ENCODE measurements at regions not wholly inside any gene's neighbourhood (a gene's known extent, or its start where the extent isn't known, plus 50 kb on each side); places are given as distances from the start of the nearest gene placed in this dataset.
"Not testable (repeated sequence)": the region's sequence is repeated elsewhere in the genome, so short reads cannot be mapped to it uniquely, and the experiment has no call there.

DNA sequence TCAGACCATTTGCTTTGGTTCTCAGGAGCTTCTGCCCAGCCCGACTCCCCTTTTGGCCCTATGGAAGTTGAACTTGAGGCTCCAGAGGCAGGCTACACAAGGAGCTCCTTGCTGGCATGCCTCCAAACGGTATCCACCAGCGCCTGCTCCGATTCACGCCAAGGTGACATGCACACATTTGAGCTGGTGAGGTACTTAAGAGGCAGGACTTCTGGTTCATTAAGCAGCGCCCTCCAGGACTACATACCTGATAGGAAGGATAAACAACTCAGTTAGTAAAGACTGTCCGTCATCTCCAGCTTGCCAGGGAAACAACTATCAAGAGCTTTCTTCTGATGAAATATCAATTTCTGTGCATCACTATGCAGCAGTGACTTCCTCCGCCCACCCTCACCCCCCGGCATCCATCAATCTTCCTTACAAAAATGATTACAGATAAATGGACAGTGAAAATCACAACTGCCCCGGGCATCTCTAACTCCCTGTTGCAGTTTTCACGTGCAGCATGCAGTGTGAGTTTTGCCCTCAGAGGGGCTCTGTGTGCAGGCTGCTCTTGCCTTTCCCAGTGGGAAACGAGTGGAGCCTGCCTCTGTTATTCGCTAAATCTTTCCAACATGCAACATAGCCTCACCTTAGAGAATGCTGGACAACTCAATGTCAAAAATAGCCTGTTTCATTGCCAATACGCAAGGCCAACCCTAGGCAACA lies 122.9 kb downstream of the ARRDC4 start:
- Histone ChIP-seq H3K27ac (ENCODE audit: low read depth, low read length) (no peak overlapping the region), H3K36me3 (ENCODE audit: insufficient read depth, low read length) (no peaks in the 10 kb centered on the region), H3K4me1 (ENCODE audit: insufficient read depth, low read length) (no peaks in the 10 kb centered on the region), H3K27me3 (ENCODE audit: insufficient read depth, low read length) (no peaks in the 10 kb centered on the region), H3K4me2 (ENCODE audit: insufficient read depth, low read length) (no peak overlapping the region), H4K20me1 (ENCODE audit: insufficient read depth, low read length) (no peaks in the 10 kb centered on the region), H3K9me3 (ENCODE audit: low read depth, low read length) (no peaks in the 10 kb centered on the region), H3K79me2 (ENCODE audit: insufficient read depth, low read length) (no peaks in the 10 kb centered on the region), H2AFZ (ENCODE audit: low read length) (no peak overlapping the region), H3K4me3 (ENCODE audit: insufficient read depth, low read length) (no peak overlapping the region)
- no peak for TF ChIP-seq CTCF (IDR thresholded peaks at IDR 0.05; ENCODE audit: extremely low read depth, low read depth, low read length)
- DNase-seq (ENCODE audit: insufficient read length, low spot score, missing footprints): no peak

DNA sequence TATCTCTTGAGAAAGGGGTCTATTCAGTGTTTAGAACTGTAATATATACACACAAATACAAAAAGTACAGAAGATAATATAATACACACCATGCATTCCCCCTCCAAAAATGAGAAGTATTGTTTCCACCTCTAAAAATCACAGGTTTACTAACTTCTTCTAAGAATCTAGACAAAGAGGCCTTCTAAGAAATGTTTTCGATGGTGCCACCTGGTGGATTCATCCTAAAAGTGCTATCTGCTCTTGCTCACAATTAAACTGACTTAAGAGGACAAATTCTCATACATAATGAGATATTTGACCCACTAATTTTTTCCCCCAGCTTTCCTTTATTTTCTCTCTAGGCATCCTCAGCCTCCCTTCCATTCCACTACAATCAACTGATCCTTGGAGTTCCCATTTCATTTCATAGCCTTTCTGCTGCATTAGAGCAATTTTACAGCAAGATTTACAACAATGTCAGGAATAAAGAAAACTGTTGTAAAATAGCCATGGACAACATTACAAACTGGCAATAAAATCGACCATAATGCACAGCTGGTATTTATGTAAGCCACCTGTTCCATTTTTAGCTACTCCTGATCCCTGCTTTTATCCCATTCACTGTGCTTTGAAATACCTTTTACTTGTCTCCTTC lies 124.6 kb downstream of the ARRDC4 start:
- no peaks in the 10 kb centered on the region for H3K4me1 ChIP-seq (ENCODE audit: insufficient read depth, low read length)
- no peak overlapping the region for H3K27ac ChIP-seq (ENCODE audit: low read depth, low read length)
- H3K36me3 ChIP-seq (ENCODE audit: insufficient read depth, low read length): no peaks in the 10 kb centered on the region
- no peak overlapping the region for H3K4me2 ChIP-seq (ENCODE audit: insufficient read depth, low read length)
- H3K27me3 ChIP-seq (ENCODE audit: insufficient read depth, low read length): no peaks in the 10 kb centered on the region
- H3K9me3 ChIP-seq (ENCODE audit: low read depth, low read length): no peaks in the 10 kb centered on the region
- TF ChIP-seq CTCF (IDR thresholded peaks at IDR 0.05; ENCODE audit: extremely low read depth, low read depth, low read length): peak; percentile 59
- H3K79me2 ChIP-seq (ENCODE audit: insufficient read depth, low read length): no peaks in the 10 kb centered on the region
- no peaks in the 10 kb centered on the region for H4K20me1 ChIP-seq (ENCODE audit: insufficient read depth, low read length)
- H3K4me3 ChIP-seq (ENCODE audit: insufficient read depth, low read length): no peak overlapping the region
- no peak overlapping the region for H2AFZ ChIP-seq (ENCODE audit: low read length)
- no peak for DNase-seq (ENCODE audit: insufficient read length, low spot score, missing footprints)

GRCh38 chr15:98088307-98088945 lies 127.9 kb downstream of the ARRDC4 start:
- H2AFZ ChIP-seq (ENCODE audit: low read length); H3K4me3 ChIP-seq (ENCODE audit: insufficient read depth, low read length); H3K27me3 ChIP-seq (ENCODE audit: insufficient read depth, low read length); H3K9me3 ChIP-seq (ENCODE audit: low read depth, low read length); H3K36me3 ChIP-seq (ENCODE audit: insufficient read depth, low read length); H3K4me2 ChIP-seq (ENCODE audit: insufficient read depth, low read length); DNase-seq (ENCODE audit: insufficient read length, low spot score, missing footprints); H3K27ac ChIP-seq (ENCODE audit: low read depth, low read length); H4K20me1 ChIP-seq (ENCODE audit: insufficient read depth, low read length); H3K79me2 ChIP-seq (ENCODE audit: insufficient read depth, low read length); H3K4me1 ChIP-seq (ENCODE audit: insufficient read depth, low read length): not testable (repeated sequence)

DNA sequence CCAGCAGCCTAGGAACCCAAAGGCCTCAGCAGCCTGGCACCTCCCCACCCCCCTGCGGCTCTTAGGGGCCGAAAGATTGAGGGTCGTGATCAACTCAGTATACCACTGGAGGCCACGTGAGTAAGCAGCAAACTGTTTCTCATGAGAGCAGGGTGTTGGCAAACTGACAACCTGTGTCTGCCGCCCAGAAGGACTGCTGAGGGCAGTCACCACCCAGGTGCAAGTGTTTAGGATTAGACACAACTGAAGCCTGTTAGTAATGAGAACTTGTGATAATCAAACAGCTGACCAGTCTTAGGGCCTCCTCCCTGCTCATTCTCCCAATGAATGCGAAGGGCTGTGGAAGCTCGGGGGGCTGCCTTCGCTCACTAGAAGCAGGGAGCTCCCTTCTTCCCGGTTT lies 128.8 kb downstream of the ARRDC4 start:
- DNase-seq (ENCODE audit: insufficient read length, low spot score, missing footprints); H2AFZ ChIP-seq (ENCODE audit: low read length): not testable (repeated sequence)

GRCh38 chr15:98097986-98098385 lies 137.5 kb downstream of the ARRDC4 start:
- H3K9me3 ChIP-seq (ENCODE audit: low read depth, low read length); H3K4me2 ChIP-seq (ENCODE audit: insufficient read depth, low read length); H3K36me3 ChIP-seq (ENCODE audit: insufficient read depth, low read length); H3K27ac ChIP-seq (ENCODE audit: low read depth, low read length); H3K27me3 ChIP-seq (ENCODE audit: insufficient read depth, low read length); H3K79me2 ChIP-seq (ENCODE audit: insufficient read depth, low read length); DNase-seq (ENCODE audit: insufficient read length, low spot score, missing footprints); H4K20me1 ChIP-seq (ENCODE audit: insufficient read depth, low read length); H3K4me1 ChIP-seq (ENCODE audit: insufficient read depth, low read length); H3K4me3 ChIP-seq (ENCODE audit: insufficient read depth, low read length); H2AFZ ChIP-seq (ENCODE audit: low read length): not testable (repeated sequence)

More for the DNA sequence above, 128.8 kb downstream of the ARRDC4 start:
- H3K36me3 ChIP-seq (ENCODE audit: insufficient read depth, low read length); H3K27me3 ChIP-seq (ENCODE audit: insufficient read depth, low read length); H3K4me1 ChIP-seq (ENCODE audit: insufficient read depth, low read length); H3K79me2 ChIP-seq (ENCODE audit: insufficient read depth, low read length); H3K9me3 ChIP-seq (ENCODE audit: low read depth, low read length); H3K4me2 ChIP-seq (ENCODE audit: insufficient read depth, low read length); H3K27ac ChIP-seq (ENCODE audit: low read depth, low read length); H4K20me1 ChIP-seq (ENCODE audit: insufficient read depth, low read length); H3K4me3 ChIP-seq (ENCODE audit: insufficient read depth, low read length): not testable (repeated sequence)

DNA sequence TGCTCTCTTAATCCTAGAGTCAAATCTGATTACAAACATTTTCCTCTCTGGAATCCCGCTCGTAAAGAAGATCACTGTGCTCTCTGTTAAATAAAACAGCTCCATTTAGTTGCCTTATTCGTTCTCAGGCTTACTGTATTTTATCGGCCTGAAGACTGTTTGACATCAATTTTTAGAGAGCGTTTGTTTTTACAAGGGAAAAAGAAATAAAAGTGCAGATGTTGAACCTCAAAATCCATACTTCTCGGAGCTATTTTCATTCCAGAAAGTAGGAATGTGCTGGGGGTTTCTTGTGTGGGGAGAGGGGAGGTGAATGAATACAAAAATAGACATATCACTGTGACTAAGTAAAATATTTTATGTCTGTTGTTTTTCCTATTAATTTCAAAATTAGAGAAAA lies 140.1 kb downstream of the ARRDC4 start:
- H3K4me2 ChIP-seq (ENCODE audit: insufficient read depth, low read length); H3K27ac ChIP-seq (ENCODE audit: low read depth, low read length); H3K27me3 ChIP-seq (ENCODE audit: insufficient read depth, low read length); H3K4me1 ChIP-seq (ENCODE audit: insufficient read depth, low read length); DNase-seq (ENCODE audit: insufficient read length, low spot score, missing footprints); H3K9me3 ChIP-seq (ENCODE audit: low read depth, low read length); H2AFZ ChIP-seq (ENCODE audit: low read length); H3K36me3 ChIP-seq (ENCODE audit: insufficient read depth, low read length); H3K4me3 ChIP-seq (ENCODE audit: insufficient read depth, low read length); H3K79me2 ChIP-seq (ENCODE audit: insufficient read depth, low read length); H4K20me1 ChIP-seq (ENCODE audit: insufficient read depth, low read length): not testable (repeated sequence)

Measured in osteoblast (primary cell).